Smooth muscle cell (in vitro differentiated cells): ENCODE measurements at regions not wholly inside any gene's neighbourhood (a gene's known extent, or its start where the extent isn't known, plus 50 kb on each side); places are given as distances from the start of the nearest gene placed in this dataset.

ENCODE experiments used
- DNase-seq: peaks from one replicate; lab custom pipeline; 2025; ENCODE audit not compliant: unreplicated experiment; lab: John Stamatoyannopoulos, UW
- H2AFZ ChIP-seq: fragments of 200-600 bp; sonication (generic); 2 replicates; pipeline ENCODE4 v1.6.0; 2016; ENCODE audit warnings: antibody characterized with exemption, low read depth, mild to moderate bottlenecking
- H3F3A ChIP-seq: fragments of 200-600 bp; sonication (generic); 2 replicates; pipeline ENCODE4 v1.6.0; 2017; ENCODE audit warnings: antibody characterized with exemption, low read depth
- H3K27ac ChIP-seq: fragments of 200-600 bp; sonication (generic); 2 replicates; pipeline ENCODE4 v1.5.1; 2016; ENCODE audit warnings: low read depth, mild to moderate bottlenecking
- H3K27me3 ChIP-seq: fragments of 200-600 bp; sonication (generic); 2 replicates; pipeline ENCODE4 v1.6.1; 2016; ENCODE audit warnings: low read depth, mild to moderate bottlenecking
- H3K36me3 ChIP-seq: fragments of 200-600 bp; sonication (generic); 2 replicates; pipeline ENCODE4 v1.5.1; 2016; ENCODE audit warnings: low read depth
- H3K4me1 ChIP-seq: fragments of 200-600 bp; sonication (generic); 2 replicates; pipeline ENCODE4 v1.5.1; 2016; ENCODE audit warnings: low read depth
- H3K4me2 ChIP-seq: fragments of 200-600 bp; sonication (generic); 2 replicates; pipeline ENCODE4 v1.6.0; 2016; ENCODE audit warnings: mild to moderate bottlenecking
- H3K4me3 ChIP-seq: fragments of 200-600 bp; sonication (generic); 2 replicates; pipeline ENCODE4 v1.5.1; 2016; ENCODE audit warnings: mild to moderate bottlenecking
- H3K79me2 ChIP-seq: fragments of 200-600 bp; sonication (generic); 2 replicates; pipeline ENCODE4 v1.6.0; 2016; ENCODE audit warnings: low read depth, mild to moderate bottlenecking
- H3K9ac ChIP-seq: fragments of 200-600 bp; sonication (generic); 2 replicates; pipeline ENCODE4 v1.6.0; 2016; ENCODE audit warnings: low read depth
- H3K9me3 ChIP-seq: fragments of 200-600 bp; sonication (generic); replicated peaks from 2 replicates; pipeline ENCODE4 v1.5.1; 2016; ENCODE audit warnings: low read depth
- H4K20me1 ChIP-seq: fragments of 200-600 bp; sonication (generic); 2 replicates; pipeline ENCODE4 v1.6.0; 2016; ENCODE audit warnings: low read depth
- WGBS: methylation state at CpG from one replicate; pipeline ENCODE4 v1.1.7; 2016; ENCODE audit warnings: low lambda C conversion rate; 5-methylcytosine and 5-hydroxymethylcytosine counted together
- TF ChIP-seq, protein P1 (sequence below): fragments of 200-600 bp; sonication (generic); IDR thresholded peaks from 2 replicates; pipeline ENCODE4 v1.5.1; 2017; ENCODE audit warnings: borderline replicate concordance, mild to moderate bottlenecking, antibody characterized with exemption; ENCODE audit not compliant: insufficient read depth, poor library complexity, severe bottlenecking

DNA sequence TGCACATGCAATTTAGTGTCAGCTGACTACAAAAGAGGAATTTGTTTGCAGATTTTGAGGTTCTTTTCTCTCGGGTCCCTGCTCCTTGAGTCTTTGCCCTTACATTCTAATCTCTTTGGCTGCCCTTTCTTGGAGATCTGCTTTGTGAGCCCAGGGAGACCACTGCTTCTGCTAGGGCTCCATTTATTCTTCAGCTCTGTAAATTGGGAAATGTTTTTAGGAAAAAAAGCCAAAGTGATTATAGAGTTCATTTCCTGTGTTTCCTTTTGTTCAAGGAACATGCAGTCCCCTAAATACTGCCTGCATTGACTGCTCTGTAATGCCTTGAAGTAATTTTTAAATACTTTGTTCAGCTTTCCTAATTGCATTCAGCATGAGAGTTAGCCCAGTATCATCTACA lies 197.4 kb downstream of the CSNK1G3 start:
- no peak for DNase-seq
- Histone ChIP-seq H3K9ac (no peak overlapping the region), H3K27ac (no peak overlapping the region), H3K4me2 (no peak overlapping the region), H2AFZ (peak overlapping the region; percentile 31), H3K9me3 (no peaks in the 10 kb centered on the region), H3K27me3 (no peaks in the 10 kb centered on the region), H3K4me1 (no peaks in the 10 kb centered on the region), H3F3A (no peaks in the 10 kb centered on the region), H3K36me3 (no peaks in the 10 kb centered on the region), H3K79me2 (no peaks in the 10 kb centered on the region), H4K20me1 (no peaks in the 10 kb centered on the region), H3K4me3 (no peak overlapping the region)
- TF ChIP-seq, protein P1, sequence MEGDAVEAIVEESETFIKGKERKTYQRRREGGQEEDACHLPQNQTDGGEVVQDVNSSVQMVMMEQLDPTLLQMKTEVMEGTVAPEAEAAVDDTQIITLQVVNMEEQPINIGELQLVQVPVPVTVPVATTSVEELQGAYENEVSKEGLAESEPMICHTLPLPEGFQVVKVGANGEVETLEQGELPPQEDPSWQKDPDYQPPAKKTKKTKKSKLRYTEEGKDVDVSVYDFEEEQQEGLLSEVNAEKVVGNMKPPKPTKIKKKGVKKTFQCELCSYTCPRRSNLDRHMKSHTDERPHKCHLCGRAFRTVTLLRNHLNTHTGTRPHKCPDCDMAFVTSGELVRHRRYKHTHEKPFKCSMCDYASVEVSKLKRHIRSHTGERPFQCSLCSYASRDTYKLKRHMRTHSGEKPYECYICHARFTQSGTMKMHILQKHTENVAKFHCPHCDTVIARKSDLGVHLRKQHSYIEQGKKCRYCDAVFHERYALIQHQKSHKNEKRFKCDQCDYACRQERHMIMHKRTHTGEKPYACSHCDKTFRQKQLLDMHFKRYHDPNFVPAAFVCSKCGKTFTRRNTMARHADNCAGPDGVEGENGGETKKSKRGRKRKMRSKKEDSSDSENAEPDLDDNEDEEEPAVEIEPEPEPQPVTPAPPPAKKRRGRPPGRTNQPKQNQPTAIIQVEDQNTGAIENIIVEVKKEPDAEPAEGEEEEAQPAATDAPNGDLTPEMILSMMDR = no peak
- WGBS = 88% methylated on average over 1 of the region's 1 CpG

DNA sequence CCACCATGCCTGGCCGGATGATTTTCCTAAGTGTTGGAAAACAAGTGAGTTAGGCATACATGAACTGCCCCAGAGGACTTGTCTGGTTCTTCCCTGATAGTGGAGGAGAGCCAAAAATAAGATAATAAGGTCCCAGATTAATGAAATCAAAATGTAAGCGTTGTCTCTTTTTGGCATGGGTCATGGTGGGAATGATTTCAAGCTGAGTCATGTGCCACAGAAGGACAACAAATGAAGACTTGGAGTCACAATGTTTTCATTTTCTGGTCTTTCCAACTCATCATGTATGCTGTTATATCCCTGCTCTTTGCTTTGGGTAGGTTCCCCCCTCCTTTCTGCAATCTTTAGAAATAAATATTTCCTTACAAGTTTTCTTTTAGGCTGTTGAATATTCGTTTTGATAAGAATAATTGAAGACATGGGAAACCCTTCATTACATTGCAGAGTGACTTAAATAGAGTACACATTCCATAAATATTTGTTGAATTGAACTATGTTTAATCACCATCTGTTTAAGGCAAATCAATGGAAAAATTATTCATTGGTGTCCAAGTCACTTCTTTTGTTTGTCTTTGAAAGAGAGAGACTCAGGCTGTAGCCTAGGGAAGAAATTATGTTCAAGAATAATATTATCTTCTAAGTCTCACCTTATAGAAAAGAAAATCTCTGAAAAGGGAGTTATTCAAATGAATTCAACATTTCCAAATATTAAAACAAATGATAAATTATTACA lies 196.3 kb downstream of the CSNK1G3 start:
- H3K27ac ChIP-seq = no peak overlapping the region
- no peaks in the 10 kb centered on the region for H3K36me3 ChIP-seq
- H2AFZ ChIP-seq = no peak overlapping the region
- H4K20me1 ChIP-seq = no peaks in the 10 kb centered on the region
- no peak overlapping the region for H3K4me3 ChIP-seq
- no peak overlapping the region for H3K4me2 ChIP-seq
- no peak overlapping the region for H3K9ac ChIP-seq
- H3K27me3 ChIP-seq = no peaks in the 10 kb centered on the region
- no peaks in the 10 kb centered on the region for H3F3A ChIP-seq
- H3K4me1 ChIP-seq = no peaks in the 10 kb centered on the region
- 75% methylated on average over 3 of the region's 3 CpGs for WGBS
- H3K9me3 ChIP-seq = no peaks in the 10 kb centered on the region
- no peaks in the 10 kb centered on the region for H3K79me2 ChIP-seq
- no peak for DNase-seq
- TF ChIP-seq, protein P1 = no peak

- Histone ChIP-seq H3K4me3 (no peak overlapping the region), H2AFZ (no peak overlapping the region), H3K36me3 (no peaks in the 10 kb centered on the region), H3K27me3 (no peaks in the 10 kb centered on the region), H3K27ac (no peak overlapping the region), H3K9ac (no peak overlapping the region), H3K4me2 (no peak overlapping the region), H3K4me1 (no peaks in the 10 kb centered on the region), H4K20me1 (no peaks in the 10 kb centered on the region), H3K9me3 (no peaks in the 10 kb centered on the region), H3K79me2 (no peaks in the 10 kb centered on the region), H3F3A (peaks cover under 1% of the 10 kb centered on the region)
- TF ChIP-seq, protein P1 = no peak
- DNase-seq = no peak
Observed at GRCh38 chr5:123706531-123706930, 194.6 kb downstream of the CSNK1G3 start.

DNA sequence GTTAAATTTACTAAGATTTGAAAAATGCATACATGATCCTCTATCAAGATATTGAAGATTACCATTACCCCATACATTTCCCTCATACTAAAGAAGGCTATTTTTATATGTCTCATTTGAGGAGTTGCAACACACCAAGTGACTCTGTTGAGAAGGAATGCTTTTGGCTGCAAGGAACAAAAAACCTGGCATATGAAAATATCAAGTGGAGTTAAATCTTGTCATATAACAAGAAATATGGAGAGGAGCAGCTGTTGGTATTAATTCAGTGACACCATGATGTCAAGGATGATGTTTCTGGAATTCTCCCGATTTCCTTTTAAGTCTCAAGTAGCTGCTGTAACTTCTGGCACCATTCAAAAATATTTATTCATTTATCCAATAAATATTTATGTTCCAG lies 193.8 kb downstream of the CSNK1G3 start:
- H3K4me2 ChIP-seq = no peak overlapping the region
- DNase-seq = no peak

More for the DNA sequence above, 193.8 kb downstream of the CSNK1G3 start:
- Histone ChIP-seq H3K36me3 (no peaks in the 10 kb centered on the region), H2AFZ (no peak overlapping the region), H3K4me1 (no peaks in the 10 kb centered on the region), H3K79me2 (no peaks in the 10 kb centered on the region), H3K9me3 (no peaks in the 10 kb centered on the region), H3K27me3 (no peaks in the 10 kb centered on the region), H3K27ac (no peak overlapping the region), H4K20me1 (no peaks in the 10 kb centered on the region), H3K4me3 (no peak overlapping the region), H3F3A (peaks cover 5% of the 10 kb centered on the region), H3K9ac (no peak overlapping the region)
- TF ChIP-seq, protein P1 = no peak
- 96% methylated on average over 1 of the region's 1 CpG for WGBS
